NCI-H128 (cell line): ENCODE measurements at regions not wholly inside any gene's neighbourhood (a gene's known extent, or its start where the extent isn't known, plus 50 kb on each side); places are given as distances from the start of the nearest gene placed in this dataset.

Experiments
- DNase-seq: peaks from one replicate; lab custom pipeline; 2025; ENCODE audit not compliant: unreplicated experiment; lab: John Stamatoyannopoulos, UW

GRCh38 chr22:22799561-22799960, 88.1 kb upstream of the IGLL5 start:
- DNase-seq = no peak

- no peak for DNase-seq
These were observed 86.9 kb upstream of the IGLL5 start for GRCh38 chr22:22800716-22801115.

- DNase-seq = no peak
These were observed 85.2 kb upstream of the IGLL5 start for GRCh38 chr22:22802339-22802970.

- DNase-seq = no peak
These were observed 84.2 kb upstream of the IGLL5 start for GRCh38 chr22:22803285-22803853.

GRCh38 chr22:22810018-22810427, 77.6 kb upstream of the IGLL5 start:
- no peak for DNase-seq

GRCh38 chr22:22810471-22810870, 77.1 kb upstream of the IGLL5 start:
- no peak for DNase-seq

GRCh38 chr22:22811016-22812009, 76.3 kb upstream of the IGLL5 start:
- DNase-seq = no peak

- no peak for DNase-seq
These were observed 75.3 kb upstream of the IGLL5 start for GRCh38 chr22:22812031-22812905.

- no peak for DNase-seq
These were observed 74.2 kb upstream of the IGLL5 start for GRCh38 chr22:22813126-22814075.

GRCh38 chr22:22814666-22815396, 72.8 kb upstream of the IGLL5 start:
- no peak for DNase-seq

- DNase-seq = no peak
These were observed 72.0 kb upstream of the IGLL5 start for GRCh38 chr22:22815397-22816170.

- DNase-seq = no peak
These were observed 71.5 kb upstream of the IGLL5 start for GRCh38 chr22:22816171-22816514.

GRCh38 chr22:22816766-22817410, 70.7 kb upstream of the IGLL5 start:
- DNase-seq = no peak

GRCh38 chr22:22817468-22818201, 70.0 kb upstream of the IGLL5 start:
- DNase-seq = no peak

- DNase-seq = no peak
These were observed 69.4 kb upstream of the IGLL5 start for GRCh38 chr22:22818202-22818538.

- DNase-seq = no peak
These were observed 68.5 kb upstream of the IGLL5 start for GRCh38 chr22:22818861-22819855.
